GM18511 (cell line): ENCODE measurements at regions not wholly inside any gene's neighbourhood (a gene's known extent, or its start where the extent isn't known, plus 50 kb on each side); places are given as distances from the start of the nearest gene placed in this dataset.
"Not testable (repeated sequence)": the region's sequence is repeated elsewhere in the genome, so short reads cannot be mapped to it uniquely, and the experiment has no call there.

Source experiments
- ATAC-seq: cut with Tn5 transposase; IDR thresholded peaks from one replicate; pipeline ENCODE4 v1.9.1; 2021; ENCODE audit warnings: mild to moderate bottlenecking, moderate library complexity; ENCODE audit not compliant: unreplicated experiment

GRCh38 chrX:114028907-114029662, 554.8 kb upstream of the HTR2C start:
- no peak for ATAC-seq

- ATAC-seq, result no peak
Observed at GRCh38 chrX:114017086-114017485, 566.8 kb upstream of the HTR2C start.

DNA sequence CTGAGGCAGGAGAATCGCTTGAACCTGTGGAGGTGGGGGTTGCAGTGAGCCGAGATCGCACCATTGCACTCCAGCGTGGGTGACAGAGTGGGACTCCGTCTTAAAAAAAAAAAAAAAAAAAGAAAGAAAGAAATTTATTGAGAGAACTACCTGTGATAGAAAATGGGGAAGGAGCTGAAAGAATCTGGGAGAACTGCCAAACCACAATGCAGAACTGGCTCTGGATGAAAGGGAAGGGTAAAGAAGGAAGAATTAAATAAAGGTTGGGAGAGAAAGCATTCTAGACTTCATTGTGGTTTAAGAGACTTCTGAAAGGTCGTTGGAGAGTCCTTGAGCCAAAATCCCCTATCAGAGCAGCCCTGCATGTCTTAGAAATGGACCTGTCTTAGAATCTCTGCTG, 567.9 kb upstream of the HTR2C start:
- no peak for ATAC-seq

- ATAC-seq, result no peak
Observed at GRCh38 chrX:114006664-114007063, 577.2 kb upstream of the HTR2C start.

GRCh38 chrX:113996781-113997180, 587.1 kb upstream of the HTR2C start:
- no peak for ATAC-seq

DNA sequence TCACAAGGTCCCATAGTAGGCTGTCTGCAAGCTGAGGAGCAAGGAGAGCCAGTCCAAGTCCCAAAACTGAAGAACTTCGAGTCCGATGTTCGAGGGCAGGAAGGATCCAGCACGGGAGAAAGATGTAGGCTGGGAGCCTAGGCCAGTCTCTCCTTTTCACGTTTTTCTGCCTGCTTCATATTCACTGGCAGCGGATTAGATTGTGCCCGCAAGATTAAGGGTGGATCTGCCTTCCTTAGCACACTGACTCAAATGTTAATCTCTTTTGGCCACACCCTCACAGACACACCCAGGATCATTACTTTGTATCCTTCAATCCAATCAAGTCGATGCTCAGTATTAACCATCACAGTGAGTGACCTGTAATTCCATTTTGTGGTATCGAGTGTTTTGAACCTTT, 592.2 kb upstream of the HTR2C start:
- not testable (repeated sequence) for ATAC-seq

DNA sequence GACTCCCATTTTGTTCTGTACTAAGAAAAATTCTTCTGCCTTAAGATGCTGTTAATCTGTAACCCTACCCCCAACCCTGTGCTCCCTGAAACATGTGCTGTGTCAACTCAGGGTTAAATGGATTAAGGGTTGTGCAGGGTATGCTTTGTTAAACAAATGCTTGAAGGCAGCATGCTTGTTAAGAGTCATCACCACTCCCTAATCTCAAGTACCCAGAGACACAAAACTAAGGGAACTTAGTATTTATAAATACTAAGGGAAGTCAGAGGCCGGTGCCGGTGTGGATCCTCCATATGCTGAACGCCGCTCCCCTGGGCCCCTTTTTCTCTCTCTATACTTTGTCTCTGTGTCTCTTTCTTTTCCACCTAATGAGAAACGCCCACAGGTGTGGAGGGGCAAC, 593.2 kb upstream of the HTR2C start:
- not testable (repeated sequence) for ATAC-seq

DNA sequence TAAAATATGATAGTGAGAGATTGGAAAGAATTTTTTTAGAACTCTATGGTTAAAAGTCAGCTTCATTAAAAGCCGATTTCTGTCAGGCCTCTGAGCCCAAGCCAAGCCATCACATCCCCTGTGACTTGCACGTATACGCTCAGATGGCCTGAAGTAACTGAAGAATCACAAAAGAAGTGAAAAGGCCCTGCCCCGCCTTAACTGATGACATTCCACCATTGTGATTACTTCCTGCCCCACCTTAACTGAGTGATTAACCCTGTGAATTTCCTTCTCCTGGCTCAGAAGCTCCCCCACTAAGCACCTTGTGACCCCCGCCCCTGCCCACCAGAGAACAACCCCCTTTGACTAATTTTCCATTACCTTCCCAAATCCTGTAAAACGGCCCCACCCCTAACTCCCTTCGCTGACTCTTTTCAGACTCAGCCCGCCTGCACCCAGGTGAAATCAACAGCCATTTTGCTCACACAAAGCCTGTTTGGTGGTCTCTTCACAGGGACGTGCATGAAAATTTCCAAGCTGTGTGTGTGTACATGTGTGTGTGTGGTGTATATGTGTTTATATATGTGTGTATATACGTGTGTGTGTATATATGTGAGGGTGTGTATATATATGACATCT, 595.5 kb upstream of the HTR2C start:
- ATAC-seq, result not testable (repeated sequence)

GRCh38 chrX:113986427-113986826, 597.5 kb upstream of the HTR2C start:
- ATAC-seq, result no peak

DNA sequence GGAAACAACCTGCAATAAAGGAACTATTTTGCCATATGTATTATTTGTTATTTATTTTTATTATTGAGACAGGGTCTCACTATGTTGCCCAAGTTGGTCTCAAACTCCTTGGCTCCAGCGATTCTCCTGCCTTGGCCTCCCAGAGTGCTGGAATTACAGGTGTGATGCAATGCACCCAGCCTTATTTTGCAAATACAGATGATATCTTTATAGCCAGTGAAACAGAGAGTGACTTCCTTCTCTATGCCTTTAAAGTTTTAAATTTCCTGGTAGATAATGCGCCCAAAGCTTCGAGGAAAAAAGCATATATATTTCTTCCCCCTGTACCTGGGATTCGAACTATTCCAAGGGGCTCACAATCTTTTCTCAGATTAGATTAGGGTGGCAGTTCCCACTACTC, 601.1 kb upstream of the HTR2C start:
- ATAC-seq, result no peak

- ATAC-seq, result no peak
Observed at GRCh38 chrX:113980953-113981352, 602.9 kb upstream of the HTR2C start.

DNA sequence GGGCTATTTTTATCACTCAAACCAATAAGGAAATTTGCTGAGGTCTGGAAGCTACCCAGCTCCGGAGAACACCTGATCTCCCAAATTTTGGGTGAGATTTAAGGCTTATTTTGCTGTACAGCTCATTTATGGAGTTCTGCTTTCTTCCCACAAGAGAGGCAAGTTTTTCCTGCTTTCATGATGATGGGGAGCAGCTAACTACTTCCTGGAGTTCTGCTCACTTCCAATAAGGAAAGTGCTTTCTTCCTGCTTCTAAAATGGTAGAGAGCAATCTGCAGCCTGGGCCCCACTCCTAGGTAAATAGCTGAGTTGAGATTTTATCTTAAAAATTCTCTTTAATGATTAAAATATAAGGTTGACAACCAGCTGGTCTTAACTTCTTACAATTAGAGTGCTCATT, 606.0 kb upstream of the HTR2C start:
- no peak for ATAC-seq

- no peak for ATAC-seq
Observed at GRCh38 chrX:113975441-113975840, 608.4 kb upstream of the HTR2C start.

DNA sequence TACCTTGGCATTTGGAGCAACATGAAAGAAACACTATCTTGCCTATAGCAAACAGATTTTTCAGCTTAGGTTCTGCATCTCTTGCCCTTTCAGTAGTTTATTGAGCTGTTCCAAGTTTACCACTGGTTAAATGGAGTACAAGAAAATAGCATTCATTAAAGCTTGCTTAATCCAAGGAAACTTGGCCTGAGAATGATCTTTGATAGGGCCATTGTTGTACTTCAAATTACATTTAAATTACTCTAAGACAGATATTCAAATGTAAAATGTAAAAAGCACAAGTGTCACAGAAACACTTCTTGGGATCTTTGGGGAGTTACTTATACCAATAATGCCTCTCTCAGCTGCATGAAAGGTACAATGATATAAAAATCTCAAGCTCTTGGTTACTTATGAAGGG, 609.0 kb upstream of the HTR2C start:
- ATAC-seq, result no peak

DNA sequence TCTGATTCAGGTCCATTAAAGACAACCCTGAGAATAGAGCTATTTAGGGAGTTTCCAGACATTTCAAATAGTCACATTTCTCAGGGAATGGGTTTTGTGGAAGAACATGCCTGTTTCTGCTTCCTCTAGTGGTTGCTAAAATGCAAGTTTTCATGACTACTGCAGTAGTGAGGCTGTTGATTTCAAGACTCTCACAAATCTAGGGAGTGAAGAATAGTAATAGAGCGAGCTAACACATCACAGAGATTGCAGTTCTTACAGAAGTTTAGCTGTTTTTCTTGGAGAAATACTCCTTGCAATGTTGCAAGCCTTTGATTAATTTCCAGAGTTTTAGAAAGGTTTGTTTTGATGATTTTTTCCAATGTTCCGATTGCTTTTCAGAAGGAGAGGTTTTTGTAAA, 610.2 kb upstream of the HTR2C start:
- ATAC-seq, result no peak

DNA sequence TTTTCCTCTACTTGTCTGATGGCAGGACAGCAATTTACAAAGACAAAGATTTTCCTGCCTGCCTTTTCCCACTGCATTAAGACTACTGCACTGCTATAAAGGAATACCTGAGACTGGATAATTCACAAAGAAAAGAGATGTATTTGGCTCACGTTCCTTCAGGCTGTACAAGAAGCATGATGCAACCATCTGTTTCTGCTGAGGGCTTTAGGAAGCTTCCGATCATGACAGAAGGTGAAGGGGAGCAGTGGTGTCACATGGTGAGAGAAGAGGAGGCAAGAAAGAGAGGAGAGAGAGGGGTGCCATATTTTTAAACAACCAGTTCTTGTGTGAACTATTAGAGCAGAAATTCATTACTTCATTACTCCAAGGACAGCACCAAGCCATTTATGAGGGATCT, 617.1 kb upstream of the HTR2C start:
- ATAC-seq, result no peak

- no peak for ATAC-seq
Observed at GRCh38 chrX:113962343-113962742, 621.5 kb upstream of the HTR2C start.

DNA sequence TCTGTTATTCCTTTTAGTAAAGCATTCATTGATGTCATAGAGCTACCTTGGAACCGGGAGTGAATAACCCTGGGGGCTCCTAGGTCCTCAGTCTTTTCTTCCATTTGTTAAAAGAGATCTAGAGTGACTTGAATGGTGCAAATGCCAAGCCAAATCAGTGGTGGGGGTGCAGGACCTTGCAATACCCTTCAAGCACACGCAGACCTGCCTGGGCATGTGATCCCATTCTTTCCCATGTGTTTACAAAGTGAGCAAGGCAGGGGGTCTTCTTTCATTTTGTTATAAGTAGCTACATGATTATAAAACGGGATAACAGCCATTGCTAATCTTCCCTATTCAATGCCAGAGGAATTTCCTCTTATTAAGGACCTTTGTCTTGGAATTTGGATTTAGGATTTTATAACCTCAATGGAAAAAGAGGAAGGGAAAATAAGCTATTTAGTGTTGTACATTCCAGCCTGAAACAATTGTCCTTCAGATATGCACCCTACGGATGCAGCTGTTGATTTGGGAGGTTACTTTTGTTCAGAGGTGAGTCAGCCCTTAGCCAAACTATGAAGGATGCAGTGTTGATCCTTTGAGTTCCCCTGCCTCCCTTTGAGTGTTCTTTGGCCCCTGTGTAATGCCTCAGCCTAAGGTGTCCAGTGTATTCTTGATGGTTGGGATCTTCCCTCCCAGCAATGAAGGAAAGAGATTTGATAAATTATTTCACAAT, 623.8 kb upstream of the HTR2C start:
- no peak for ATAC-seq

GRCh38 chrX:113956936-113957335, 627.0 kb upstream of the HTR2C start:
- no peak for ATAC-seq

DNA sequence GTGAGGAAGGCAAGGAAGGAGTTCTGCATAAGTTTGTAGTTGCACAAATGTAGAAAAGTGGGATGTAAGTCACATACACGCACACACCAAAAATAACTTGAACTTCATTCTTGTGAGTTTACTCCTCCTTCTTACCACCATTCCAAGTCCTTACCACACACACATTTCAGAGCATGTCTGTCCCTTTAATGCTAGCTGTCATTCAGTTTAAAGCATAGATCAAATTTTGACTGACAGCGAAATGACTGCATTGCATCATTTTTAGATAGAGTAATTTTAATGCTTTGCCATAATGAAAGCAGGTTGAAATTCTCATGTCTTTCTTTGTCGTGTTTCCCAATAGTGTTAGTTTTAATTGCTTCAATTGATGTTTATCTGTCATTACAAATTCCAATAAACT, 629.6 kb upstream of the HTR2C start:
- ATAC-seq, result no peak

- no peak for ATAC-seq
Observed at GRCh38 chrX:113950081-113950678, 633.7 kb upstream of the HTR2C start.

- no peak for ATAC-seq
Observed at GRCh38 chrX:113947548-113947947, 636.3 kb upstream of the HTR2C start.
